IMR-90 (cell line): ENCODE measurements at regions not wholly inside any gene's neighbourhood (a gene's known extent, or its start where the extent isn't known, plus 50 kb on each side); places are given as distances from the start of the nearest gene placed in this dataset.

Source experiments
- ATAC-seq: fragments of 200-7000 bp; cut with Tn5 transposase; 2 replicates; pipeline ENCODE4 v1.9.1; 2020; ENCODE audit warnings: low read depth, mild to moderate bottlenecking, moderate library complexity
- BruUV-seq: library from RNA; stranded (reverse); fragments of 400-500 nt; replicated peaks from 2 replicates; lab custom pipeline; 2021; lab: Mats Ljungman, UMichigan
- CTCF ChIA-PET: fragments of 300-600 bp; formaldehyde crosslinking; extraction: SDS; loops from one replicate; lab custom pipeline; 2021; ENCODE audit warnings: antibody characterized with exemption; lab: Yijun Ruan, JAX
- POLR2A ChIA-PET: fragments of 300-600 bp; sonication (Branson Sonifier 250); formaldehyde crosslinking; loops from one replicate; lab custom pipeline; 2022; ENCODE audit warnings: antibody characterized with exemption; ENCODE audit not compliant: unreplicated experiment; lab: Charles Lee
- DNase-seq: peaks from one replicate; pipeline ENCODE4 v3.0.0; 2013
- H2AFZ ChIP-seq: replicated peaks from 2 replicates; pipeline ENCODE3; 2013; ENCODE audit warnings: low read length, mild to moderate bottlenecking; ENCODE audit not compliant: poor library complexity
- H2AK5ac ChIP-seq: 2 replicates; pipeline ENCODE4 v1.6.1; 2013; ENCODE audit warnings: low read depth, low read length, inconsistent platforms
- H2AK9ac ChIP-seq: replicated peaks from 2 replicates; pipeline ENCODE3; 2013; ENCODE audit warnings: mild to moderate bottlenecking, low read depth, low read length, moderate library complexity; ENCODE audit not compliant: poor library complexity
- H2BK120ac ChIP-seq: 2 replicates; pipeline ENCODE4 v1.6.1; 2013; ENCODE audit warnings: low read depth, low read length, inconsistent platforms
- H2BK15ac ChIP-seq: 3 replicates; pipeline ENCODE4 v1.6.1; 2013; ENCODE audit warnings: low read depth, low read length, inconsistent platforms
- H2BK20ac ChIP-seq: 2 replicates; pipeline ENCODE4 v1.6.1; 2013; ENCODE audit warnings: low read depth, mild to moderate bottlenecking, inconsistent platforms, low read length, moderate library complexity
- H2BK5ac ChIP-seq: 2 replicates; pipeline ENCODE4 v1.6.1; 2013; ENCODE audit warnings: mild to moderate bottlenecking, low read depth, low read length, inconsistent platforms; ENCODE audit not compliant: poor library complexity, severe bottlenecking
- H3K14ac ChIP-seq: replicated peaks from 2 replicates; pipeline ENCODE4 v1.6.1; 2013; ENCODE audit warnings: low read depth, low read length, inconsistent platforms
- H3K18ac ChIP-seq: 2 replicates; pipeline ENCODE4 v1.6.1; 2013; ENCODE audit warnings: low read depth, low read length, control low read depth
- H3K23ac ChIP-seq: 2 replicates; pipeline ENCODE4 v1.6.1; 2013; ENCODE audit warnings: low read depth, low read length, inconsistent platforms
- H3K27ac ChIP-seq: 2 replicates; pipeline ENCODE4 v1.5.1; 2013; ENCODE audit warnings: mild to moderate bottlenecking, control low read depth, low read length; ENCODE audit not compliant: insufficient read depth
- H3K27me3 ChIP-seq: 2 replicates; pipeline ENCODE4 v1.6.1; 2013; ENCODE audit warnings: low read length; ENCODE audit not compliant: control insufficient read depth, insufficient read depth
- H3K36me3 ChIP-seq: 2 replicates; pipeline ENCODE4 v1.6.1; 2013; ENCODE audit warnings: low read length, mixed read lengths; ENCODE audit not compliant: control insufficient read depth, insufficient read depth
- H3K4ac ChIP-seq: 2 replicates; pipeline ENCODE4 v1.6.1; 2013; ENCODE audit warnings: low read depth, low read length, inconsistent platforms
- H3K4me1 ChIP-seq: 2 replicates; pipeline ENCODE4 v1.6.1; 2013; ENCODE audit warnings: low read length, mixed read lengths; ENCODE audit not compliant: control insufficient read depth, insufficient read depth
- H3K4me2 ChIP-seq: 2 replicates; pipeline ENCODE4 v1.6.1; 2013; ENCODE audit warnings: low read depth, mild to moderate bottlenecking, control low read depth, low read length, moderate library complexity
- H3K4me3 ChIP-seq: 2 replicates; pipeline ENCODE4 v1.5.1; 2013; ENCODE audit warnings: low read depth, mild to moderate bottlenecking, control low read depth, low read length, moderate library complexity; ENCODE audit not compliant: insufficient read depth
- H3K56ac ChIP-seq: 2 replicates; pipeline ENCODE4 v1.6.1; 2013; ENCODE audit warnings: low read length, inconsistent platforms; ENCODE audit not compliant: insufficient read depth; ENCODE audit errors: extremely low read depth
- H3K79me1 ChIP-seq, 2 experiments: 2 replicates each; pipeline ENCODE4 v1.6.1; 2013; ENCODE audit warnings: low read length in 2 of 2, inconsistent platforms in 1 of 2, low read depth in 1 of 2
- H3K9ac ChIP-seq: 2 replicates; pipeline ENCODE4 v1.6.1; 2013; ENCODE audit warnings: low read depth, low read length, control low read depth
- H3K9me1 ChIP-seq: 2 replicates; pipeline ENCODE4 v1.6.1; 2013; ENCODE audit warnings: low read length, inconsistent platforms; ENCODE audit not compliant: insufficient read depth
- H3K9me3 ChIP-seq: 2 replicates; pipeline ENCODE4 v1.6.1; 2013; ENCODE audit warnings: low read length; ENCODE audit not compliant: control insufficient read depth, insufficient read depth
- H4K20me1 ChIP-seq: 2 replicates; pipeline ENCODE4 v1.6.1; 2013; ENCODE audit warnings: low read length, inconsistent platforms; ENCODE audit not compliant: insufficient read depth
- H4K5ac ChIP-seq: 2 replicates; pipeline ENCODE4 v1.6.1; 2013; ENCODE audit warnings: mild to moderate bottlenecking, low read depth, low read length, control low read depth
- H4K8ac ChIP-seq, 2 experiments: 2 replicates each; pipeline ENCODE4 v1.6.1; 2013; ENCODE audit warnings: low read depth in 2 of 2, low read length in 2 of 2, control low read depth in 1 of 2, inconsistent platforms in 1 of 2
- H4K91ac ChIP-seq: 2 replicates; pipeline ENCODE4 v1.6.1; 2013; ENCODE audit warnings: low read depth, low read length, inconsistent platforms; ENCODE audit not compliant: insufficient read depth
- BHLHE40 ChIP-seq: fragments of 150-350 bp; IDR thresholded peaks from 2 replicates; pipeline ENCODE4 v1.6.1; 2016; ENCODE audit warnings: mild to moderate bottlenecking, low read depth, low read length
- CHD1 ChIP-seq: IDR thresholded peaks from 2 replicates; pipeline ENCODE4 v1.6.1; 2012; ENCODE audit warnings: low read depth, low read length, improper control_type of control experiment
- CTCF ChIP-seq: conservative IDR thresholded peaks from 2 replicates; pipeline ENCODE4 v1.5.1; 2012; ENCODE audit warnings: mild to moderate bottlenecking, low read depth, low read length, improper control_type of control experiment
- FOS ChIP-seq: fragments of 150-350 bp; IDR thresholded peaks from 2 replicates; pipeline ENCODE4 v1.6.1; 2016; ENCODE audit warnings: low read depth, low read length
- MAFK ChIP-seq: IDR thresholded peaks from 2 replicates; pipeline ENCODE4 v1.6.1; 2012; ENCODE audit warnings: low read depth, low read length, improper control_type of control experiment
- MAZ ChIP-seq: IDR thresholded peaks from 2 replicates; pipeline ENCODE4 v1.6.1; 2012; ENCODE audit warnings: low read depth, mild to moderate bottlenecking, low read length, improper control_type of control experiment, moderate library complexity, borderline replicate concordance
- NFE2L2 ChIP-seq: fragments of 150-350 bp; IDR thresholded peaks from 2 replicates; pipeline ENCODE4 v1.6.1; 2016; ENCODE audit warnings: low read depth, mild to moderate bottlenecking, low read length
- POLR2A ChIP-seq: IDR thresholded peaks from 2 replicates; pipeline ENCODE4 v1.6.1; 2012; ENCODE audit warnings: mild to moderate bottlenecking, low read depth, low read length
- RFX5 ChIP-seq: IDR thresholded peaks from 2 replicates; pipeline ENCODE4 v1.8.0; 2012; ENCODE audit warnings: low read depth, mild to moderate bottlenecking, low read length, moderate library complexity
- USF2 ChIP-seq: fragments of 150-350 bp; IDR thresholded peaks from 2 replicates; pipeline ENCODE4 v1.6.1; 2017; ENCODE audit warnings: mild to moderate bottlenecking, antibody characterized with exemption, low read length, low read depth
- dilution Hi-C: fragments of 300-500 bp; cut with HindIII; formaldehyde crosslinking; loops from one replicate; pipeline ENCODE4 v1.14.3; 2018; ENCODE audit warnings: low sequenced_read_pairs; ENCODE audit not compliant: unreplicated experiment
- in situ Hi-C: fragments of 300-500 bp; cut with MboI; formaldehyde crosslinking; loops from 3 replicates; pipeline ENCODE4 v1.14.3; 2019; ENCODE audit warnings: low sequenced_read_pairs, inconsistent platforms, mixed read lengths
- intact Hi-C: fragments of 100-400 bp; cut with micrococcal nuclease; formaldehyde crosslinking; loops from 2 replicates; pipeline ENCODE4 v1.10.0; 2022

- no peak overlapping the region for H4K8ac ChIP-seq
- H3K4me1 ChIP-seq, result no peaks in the 10 kb centered on the region
- no peaks in the 10 kb centered on the region for H3K36me3 ChIP-seq
- intact Hi-C loops, result no loop called here
- ChIA-PET POLR2A (no interaction called here), CTCF (no interaction called here)
- H3K9me1 ChIP-seq, result no peaks in the 10 kb centered on the region
- TF ChIP-seq CTCF (no peak), BHLHE40 (no peak), CHD1 (no peak), FOS (no peak), RFX5 (no peak), NFE2L2 (no peak), MAZ (no peak), USF2 (no peak), POLR2A (no peak), MAFK (no peak)
- no peak overlapping the region for H2AK9ac ChIP-seq
- H3K14ac ChIP-seq, result no peak overlapping the region
- dilution Hi-C loops, result no loop called here
- H3K4me3 ChIP-seq, result no peak overlapping the region
- H4K20me1 ChIP-seq, result no peaks in the 10 kb centered on the region
- H3K23ac ChIP-seq, result no peak overlapping the region
- H2BK15ac ChIP-seq, result no peak overlapping the region
- H3K4ac ChIP-seq, result no peak overlapping the region
- no peak overlapping the region for H2AFZ ChIP-seq
- peaks cover 10% of the 10 kb centered on the region; the same call in 1 of the 2 replicates for H3K9me3 ChIP-seq
- H3K56ac ChIP-seq, result no peak overlapping the region
- DNase-seq (no peak), ATAC-seq (no peak)
- H3K18ac ChIP-seq, result no peak overlapping the region
- no peaks in the 10 kb centered on the region for H3K27me3 ChIP-seq
- no peak overlapping the region for H4K5ac ChIP-seq
- BruUV-seq, result no TSS peak
- H3K79me1 ChIP-seq, result no peaks in the 10 kb centered on the region
- H3K27ac ChIP-seq, result no peak overlapping the region
- H2BK120ac ChIP-seq, result no peak overlapping the region
- no peak overlapping the region for H3K9ac ChIP-seq
- H2BK5ac ChIP-seq, result no peak overlapping the region
- H3K4me2 ChIP-seq, result no peak overlapping the region
- in situ Hi-C loops, result no loop called here
- H2AK5ac ChIP-seq, result no peak overlapping the region
- H2BK20ac ChIP-seq, result no peak overlapping the region
- no peak overlapping the region for H4K91ac ChIP-seq
These were observed 234.1 kb downstream of the RSL24D1 start for GRCh38 chr15:54962637-54963036.
